ENCODE measurements at regions not wholly inside any gene's neighbourhood (a gene's known extent, or its start where the extent isn't known, plus 50 kb on each side); places are given as distances from the start of the nearest gene placed in this dataset.

DNA sequence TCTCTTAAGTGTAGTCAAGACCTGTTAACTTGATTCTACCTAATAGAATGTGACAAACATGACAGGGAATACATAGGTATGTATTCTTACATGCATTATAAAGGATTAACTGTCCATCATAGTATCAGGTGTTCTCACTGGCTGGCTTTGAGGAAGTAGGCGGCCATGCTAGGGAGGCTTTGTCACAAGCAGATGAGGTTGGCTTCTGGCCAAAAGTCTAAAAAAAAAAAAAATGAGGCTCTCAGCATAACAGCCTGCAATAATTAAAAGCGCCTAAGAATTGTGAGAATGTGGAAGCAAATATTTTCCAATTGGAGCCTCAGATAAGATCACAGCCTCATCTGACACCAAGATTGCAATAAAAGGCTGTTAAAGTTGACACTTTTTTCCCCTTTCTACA is 1256.8 kb upstream of the SORCS1 start:
- H3K9ac ChIP-seq (ENCODE audit: extremely low read depth, insufficient read length, low read length) = no peak overlapping the region
- no peak overlapping the region for H3T11ph ChIP-seq (ENCODE audit: low read length)
- no peaks in the 10 kb centered on the region for H4K20me1 ChIP-seq (ENCODE audit: control insufficient read depth, insufficient read depth, insufficient read length)
- H3K23ac ChIP-seq (ENCODE audit: insufficient read length, low read depth, low read length) = no peak overlapping the region
- no peaks in the 10 kb centered on the region for H3K27me3 ChIP-seq (ENCODE audit: insufficient read depth, low read length)
- no peak overlapping the region for H2AK5ac ChIP-seq (ENCODE audit: insufficient read length, low read length)
- no peaks in the 10 kb centered on the region for H3K79me2 ChIP-seq (ENCODE audit: insufficient read depth, low read length)
- no peaks in the 10 kb centered on the region for H3K27me3 Mint-ChIP-seq (ENCODE audit: low read depth)
- H3K4me1 ChIP-seq (ENCODE audit: insufficient read depth, low read length) = no peaks in the 10 kb centered on the region
- H2BK12ac ChIP-seq (ENCODE audit: insufficient read length, low read depth, low read length) = no peak overlapping the region
- no peak overlapping the region for H3K4me3 Mint-ChIP-seq
- no peak overlapping the region for H4K8ac ChIP-seq (replicated peaks; ENCODE audit: insufficient read length, low read depth, low read length)
- H3K9me3 ChIP-seq (ENCODE audit: control insufficient read depth, low read depth, low read length) = no peaks in the 10 kb centered on the region
- H2BK15ac ChIP-seq (ENCODE audit: low read depth, low read length) = no peak overlapping the region
- no peak overlapping the region for H4K91ac ChIP-seq (ENCODE audit: insufficient read length, low read depth, low read length)
- H3K9me3 Mint-ChIP-seq = no peaks in the 10 kb centered on the region
- no peak for DNase-seq
- H2AFZ ChIP-seq (ENCODE audit: low read length) = no peak overlapping the region
- H3K56ac ChIP-seq (ENCODE audit: insufficient read length, low read depth, low read length) = no peak overlapping the region
- H3K4me1 Mint-ChIP-seq = no peaks in the 10 kb centered on the region
- H3K79me1 ChIP-seq (ENCODE audit: insufficient read depth, low read depth, low read length, poor library complexity, severe bottlenecking) = no peaks in the 10 kb centered on the region
- no peak overlapping the region for H4K5ac ChIP-seq (ENCODE audit: insufficient read length, low read depth, low read length)
- no peak overlapping the region for H3K14ac ChIP-seq (ENCODE audit: insufficient read depth, low read length)
- H3K4me2 ChIP-seq (ENCODE audit: insufficient read depth, insufficient read length, low read length) = no peak overlapping the region
- H3K36me3 Mint-ChIP-seq (ENCODE audit: insufficient read depth in 1 of 3, low read depth in 3 of 3) = no peaks in the 10 kb centered on the region; a peak in 1 of 7 replicates
- TF ChIP-seq, protein P1, sequence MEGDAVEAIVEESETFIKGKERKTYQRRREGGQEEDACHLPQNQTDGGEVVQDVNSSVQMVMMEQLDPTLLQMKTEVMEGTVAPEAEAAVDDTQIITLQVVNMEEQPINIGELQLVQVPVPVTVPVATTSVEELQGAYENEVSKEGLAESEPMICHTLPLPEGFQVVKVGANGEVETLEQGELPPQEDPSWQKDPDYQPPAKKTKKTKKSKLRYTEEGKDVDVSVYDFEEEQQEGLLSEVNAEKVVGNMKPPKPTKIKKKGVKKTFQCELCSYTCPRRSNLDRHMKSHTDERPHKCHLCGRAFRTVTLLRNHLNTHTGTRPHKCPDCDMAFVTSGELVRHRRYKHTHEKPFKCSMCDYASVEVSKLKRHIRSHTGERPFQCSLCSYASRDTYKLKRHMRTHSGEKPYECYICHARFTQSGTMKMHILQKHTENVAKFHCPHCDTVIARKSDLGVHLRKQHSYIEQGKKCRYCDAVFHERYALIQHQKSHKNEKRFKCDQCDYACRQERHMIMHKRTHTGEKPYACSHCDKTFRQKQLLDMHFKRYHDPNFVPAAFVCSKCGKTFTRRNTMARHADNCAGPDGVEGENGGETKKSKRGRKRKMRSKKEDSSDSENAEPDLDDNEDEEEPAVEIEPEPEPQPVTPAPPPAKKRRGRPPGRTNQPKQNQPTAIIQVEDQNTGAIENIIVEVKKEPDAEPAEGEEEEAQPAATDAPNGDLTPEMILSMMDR (conservative IDR thresholded peaks at IDR 0.05) = no peak
- H3K4ac ChIP-seq (ENCODE audit: low read depth, low read length) = no peak overlapping the region
- no peak overlapping the region for H3K27ac Mint-ChIP-seq
- no peak overlapping the region for H2BK120ac ChIP-seq (ENCODE audit: low read depth, low read length, poor library complexity, severe bottlenecking)
- no peaks in the 10 kb centered on the region for H3K23me2 ChIP-seq (ENCODE audit: insufficient read length, low read depth, low read length, poor library complexity, severe bottlenecking)
- H2BK20ac ChIP-seq (ENCODE audit: low read depth, low read length, poor library complexity, severe bottlenecking) = no peak overlapping the region
- no peak overlapping the region for H3K18ac ChIP-seq (ENCODE audit: insufficient read length, low read depth, low read length)
- H2BK5ac ChIP-seq (ENCODE audit: insufficient read length, low read length) = no peak overlapping the region
- H3K27ac ChIP-seq (ENCODE audit: insufficient read length, low read depth, low read length) = no peak overlapping the region
- WGBS (ENCODE audit: extremely low coverage, insufficient read length, low lambda C conversion rate) = no CpG with 5 or more reads among the region's 2 CpGs

Data from H9 (cell line).